Stimulated activated naive CD8-positive, alpha-beta T cell treated with anti-CD3 and anti-CD28 coated beads, Interleukin-15, Interleukin-2, amounts not matched to agents 100 U/mL and 50 U/mL, for 24 hours (primary cell): ENCODE measurements at regions not wholly inside any gene's neighbourhood (a gene's known extent, or its start where the extent isn't known, plus 50 kb on each side); places are given as distances from the start of the nearest gene placed in this dataset.
"Not testable (repeated sequence)": the region's sequence is repeated elsewhere in the genome, so short reads cannot be mapped to it uniquely, and the experiment has no call there.

ENCODE experiments used
- ATAC-seq: fragments of 150-1000 bp; cut with Tn5 transposase; one replicate; pipeline ENCODE4 v1.10.0; 2021
- DNase-seq: peaks from one replicate; pipeline ENCODE4 v3.0.0; 2021

GRCh38 chr1:60850084-60850483 is 232.3 kb upstream of the NFIA start:
- no peak for DNase-seq
- no peak for ATAC-seq

GRCh38 chr1:60849401-60849800 is 233.0 kb upstream of the NFIA start:
- no peak for ATAC-seq
- no peak for DNase-seq

- no peak for ATAC-seq
- DNase-seq, result no peak
Measured at GRCh38 chr1:60848583-60849188, 233.7 kb upstream of the NFIA start.

GRCh38 chr1:60847855-60848582 is 234.3 kb upstream of the NFIA start:
- no peak for ATAC-seq
- no peak for DNase-seq

- ATAC-seq (no peak), DNase-seq (no peak)
Measured at GRCh38 chr1:60847391-60847790, 235.0 kb upstream of the NFIA start.

- DNase-seq, ATAC-seq: not testable (repeated sequence)
Measured at GRCh38 chr1:60845659-60846058, 236.7 kb upstream of the NFIA start.

GRCh38 chr1:60842304-60842703 is 240.1 kb upstream of the NFIA start:
- no peak for DNase-seq
- no peak for ATAC-seq

GRCh38 chr1:60841116-60842046 is 241.0 kb upstream of the NFIA start:
- ATAC-seq, result no peak
- no peak for DNase-seq

- ATAC-seq, DNase-seq: not testable (repeated sequence)
Measured at GRCh38 chr1:60840476-60840875, 241.9 kb upstream of the NFIA start.

- DNase-seq, result no peak
- ATAC-seq, result no peak
Measured at GRCh38 chr1:60835649-60836048, 246.7 kb upstream of the NFIA start.

GRCh38 chr1:60833173-60833572 is 249.2 kb upstream of the NFIA start:
- ATAC-seq (no peak), DNase-seq (no peak)

GRCh38 chr1:60832367-60832766 is 250.0 kb upstream of the NFIA start:
- DNase-seq, result no peak
- ATAC-seq, result no peak

GRCh38 chr1:60831780-60832179 is 250.6 kb upstream of the NFIA start:
- DNase-seq, result no peak
- ATAC-seq, result no peak

GRCh38 chr1:60828944-60829343 is 253.4 kb upstream of the NFIA start:
- DNase-seq (no peak), ATAC-seq (no peak)

GRCh38 chr1:60826320-60827094 is 255.9 kb upstream of the NFIA start:
- ATAC-seq (no peak), DNase-seq (no peak)

- no peak for DNase-seq
- no peak for ATAC-seq
Measured at GRCh38 chr1:60825593-60825992, 256.8 kb upstream of the NFIA start.

GRCh38 chr1:60823151-60823550 is 259.2 kb upstream of the NFIA start:
- DNase-seq (no peak), ATAC-seq (no peak)

- DNase-seq (no peak), ATAC-seq (no peak)
Measured at GRCh38 chr1:60822252-60822651, 260.1 kb upstream of the NFIA start.

- no peak for ATAC-seq
- no peak for DNase-seq
Measured at GRCh38 chr1:60821156-60821555, 261.2 kb upstream of the NFIA start.

GRCh38 chr1:60818969-60819701 is 263.2 kb upstream of the NFIA start:
- ATAC-seq (no peak), DNase-seq (no peak)

- DNase-seq (no peak), ATAC-seq (no peak)
Measured at GRCh38 chr1:60813071-60813470, 269.3 kb upstream of the NFIA start.
